ENCODE measurements at regions not wholly inside any gene's neighbourhood (a gene's known extent, or its start where the extent isn't known, plus 50 kb on each side); places are given as distances from the start of the nearest gene placed in this dataset.

DNA sequence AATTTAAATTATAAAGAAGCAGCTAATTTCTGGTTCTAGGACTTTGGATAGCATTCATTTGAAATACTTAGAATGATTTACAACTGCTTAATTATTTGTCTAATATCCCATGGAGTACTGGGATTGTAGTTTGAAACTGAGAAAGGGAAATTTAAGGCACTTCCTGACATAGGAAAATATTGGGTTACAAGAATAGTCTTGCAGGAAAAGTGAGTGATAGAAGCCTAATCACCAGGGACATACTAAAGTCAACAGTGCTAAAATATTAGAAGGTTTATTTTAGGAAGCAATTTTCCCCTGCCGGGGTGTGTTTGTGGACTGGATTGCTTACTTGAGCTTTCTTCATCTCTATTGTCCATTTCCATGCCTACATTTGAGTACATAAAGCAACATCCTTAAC, 661.6 kb downstream of the ADGRL2 start:
- TF ChIP-seq SIN3A (IDR thresholded peaks at IDR 0.05; ENCODE audit: borderline replicate concordance, insufficient read depth, low read length) (no peak), FOXP2 (optimal IDR thresholded peaks at IDR 0.05; ENCODE audit: borderline replicate concordance, extremely low read depth, extremely low read length, insufficient read depth) (no peak), POLR2AphosphoS5 (IDR thresholded peaks at IDR 0.05; ENCODE audit: low read depth, low read length) (no peak)
